Activated CD4-positive, CD25-positive, alpha-beta regulatory T cell (primary cell): ENCODE measurements at regions not wholly inside any gene's neighbourhood (a gene's known extent, or its start where the extent isn't known, plus 50 kb on each side); places are given as distances from the start of the nearest gene placed in this dataset.
"Not testable (repeated sequence)": the region's sequence is repeated elsewhere in the genome, so short reads cannot be mapped to it uniquely, and the experiment has no call there.

ENCODE experiments used
- DNase-seq, 4 experiments: peaks; one replicate each; lab custom pipeline; 2025; lab: John Stamatoyannopoulos, UW

GRCh38 chr1:38502758-38503157 lies 356.8 kb downstream of the RRAGC start:
- DNase-seq, result no peak

GRCh38 chr1:38500891-38501290 lies 358.7 kb downstream of the RRAGC start:
- no peak for DNase-seq

DNA sequence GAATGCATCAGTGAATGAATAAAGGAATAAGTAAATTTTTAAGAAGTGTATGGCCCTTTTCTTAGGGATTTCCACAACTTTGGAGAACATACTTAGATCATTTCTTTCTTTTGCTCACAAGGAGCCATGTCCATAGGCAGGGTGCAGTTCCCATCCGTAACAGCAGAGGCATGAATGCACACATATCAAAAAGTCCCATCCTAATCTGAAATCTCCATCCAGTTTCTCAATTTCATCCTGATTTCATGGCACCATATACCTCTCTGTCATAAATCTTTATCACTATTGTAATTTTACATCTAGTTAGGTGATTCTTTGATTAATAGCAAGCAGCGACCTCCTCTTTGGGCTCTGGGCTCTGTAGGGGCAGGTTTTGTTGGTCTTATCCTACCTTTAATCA lies 359.2 kb downstream of the RRAGC start:
- DNase-seq, result no peak

- no peak for DNase-seq
Measured at GRCh38 chr1:38498686-38499085, 360.9 kb downstream of the RRAGC start.

DNA sequence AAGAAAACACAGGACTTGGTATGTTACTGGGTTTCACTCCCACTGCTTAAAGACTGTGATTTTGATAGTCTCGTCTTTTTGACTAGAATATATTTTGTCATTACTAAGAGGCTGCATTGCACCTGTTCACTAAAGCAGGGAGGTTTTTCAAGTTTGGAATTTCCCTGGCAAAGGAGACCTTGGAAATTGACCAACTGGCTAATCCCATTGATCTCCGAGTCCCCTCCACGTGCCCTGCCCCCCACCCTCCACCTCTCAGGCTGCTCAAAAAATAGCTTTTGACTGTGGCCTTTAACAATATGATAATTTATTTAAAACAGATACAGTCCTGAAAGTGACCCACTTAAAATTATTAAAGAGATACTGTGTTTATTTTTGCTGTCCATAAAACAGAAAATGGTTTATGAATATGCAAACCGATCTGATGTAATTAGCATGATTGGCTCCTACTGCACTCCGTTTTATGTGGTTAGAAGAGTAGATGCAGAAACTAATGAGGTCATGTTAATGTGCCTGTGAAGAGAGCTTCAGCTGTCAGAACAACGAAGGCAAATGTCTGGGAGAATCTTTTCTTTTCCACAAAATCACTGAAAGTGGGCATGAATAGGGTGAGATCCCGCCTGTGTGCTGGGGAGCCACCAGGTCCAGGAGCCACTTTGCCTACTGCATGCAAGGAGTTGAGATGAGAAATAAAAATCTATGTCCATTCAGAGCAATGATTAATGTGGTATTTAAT lies 361.5 kb downstream of the RRAGC start:
- DNase-seq, result no peak

DNA sequence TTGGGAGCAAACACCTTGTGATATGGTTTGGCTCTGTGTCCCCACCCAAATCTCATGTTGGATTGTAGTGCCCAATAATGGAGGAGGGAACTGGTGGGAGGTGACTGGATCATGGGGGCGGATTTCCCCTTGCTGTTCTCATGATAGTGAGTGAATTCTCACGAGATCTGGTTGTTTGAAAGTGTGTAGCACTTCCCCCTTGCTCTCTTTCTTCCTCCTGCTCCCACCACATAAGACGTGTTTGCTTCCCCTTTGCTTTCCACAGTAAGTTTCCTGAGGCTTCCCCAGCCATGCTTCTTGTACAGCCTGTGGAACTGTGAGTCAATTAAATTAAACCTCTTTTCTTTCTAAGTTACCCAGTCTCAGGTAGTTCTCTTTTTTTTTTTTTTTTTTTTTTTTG lies 366.3 kb downstream of the RRAGC start:
- not testable (repeated sequence) for DNase-seq

- DNase-seq, result peak; percentile 4 to 12 (median 6)
Measured at GRCh38 chr1:38489844-38490270, 369.7 kb downstream of the RRAGC start.

DNA sequence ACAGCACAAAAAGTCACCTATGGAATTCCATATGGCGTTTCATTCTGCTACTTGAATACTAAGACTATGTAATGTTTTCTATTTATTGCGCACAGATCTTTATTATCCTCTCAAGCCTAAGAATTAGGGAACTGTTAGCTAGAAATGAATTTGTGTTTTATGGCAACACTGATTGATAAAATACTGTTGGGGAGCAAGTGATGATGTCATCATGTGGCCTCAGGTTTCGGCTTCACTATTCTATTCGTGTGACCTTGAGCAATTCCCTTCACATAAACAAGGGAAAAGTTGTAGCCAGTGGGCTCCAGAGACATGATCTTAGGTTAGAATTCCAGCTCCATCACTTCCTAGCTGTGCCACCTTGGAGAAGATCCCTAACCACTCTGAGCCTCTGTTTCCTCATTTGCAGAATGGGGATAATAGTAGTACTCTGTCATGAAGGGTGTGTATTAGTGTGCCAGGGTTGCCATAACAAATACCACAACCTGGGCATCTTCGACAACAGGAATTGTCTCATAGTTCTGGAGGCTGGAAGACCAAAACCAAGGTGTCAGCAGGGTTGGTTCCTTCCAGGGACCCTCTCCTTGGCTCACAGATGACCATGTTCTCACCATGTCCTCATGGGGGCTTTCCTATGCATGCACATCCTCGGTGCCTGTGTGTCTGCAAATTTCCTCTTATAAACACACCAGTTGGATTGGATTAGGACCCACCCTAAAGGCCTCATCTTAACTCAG lies 371.2 kb downstream of the RRAGC start:
- DNase-seq, result no peak

DNA sequence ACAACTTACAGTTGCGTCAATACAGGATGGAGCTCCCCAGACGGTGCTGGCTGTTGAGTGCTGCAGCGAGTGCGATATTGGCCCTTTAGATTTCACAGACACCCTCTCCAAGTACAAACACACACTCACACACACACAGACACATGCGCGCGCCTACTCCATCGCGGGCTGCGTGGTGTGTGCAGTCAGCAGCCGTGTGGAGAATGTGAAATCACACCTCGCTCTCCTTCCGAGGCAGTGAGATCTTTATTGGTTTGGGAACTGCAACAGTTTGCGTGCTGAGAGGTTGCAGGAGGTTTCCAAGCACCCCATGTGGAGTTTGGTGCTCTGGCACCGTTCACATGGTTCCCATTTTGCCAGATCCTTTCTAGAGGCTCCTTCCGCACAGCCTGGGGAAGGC lies 372.2 kb downstream of the RRAGC start:
- no peak for DNase-seq

DNA sequence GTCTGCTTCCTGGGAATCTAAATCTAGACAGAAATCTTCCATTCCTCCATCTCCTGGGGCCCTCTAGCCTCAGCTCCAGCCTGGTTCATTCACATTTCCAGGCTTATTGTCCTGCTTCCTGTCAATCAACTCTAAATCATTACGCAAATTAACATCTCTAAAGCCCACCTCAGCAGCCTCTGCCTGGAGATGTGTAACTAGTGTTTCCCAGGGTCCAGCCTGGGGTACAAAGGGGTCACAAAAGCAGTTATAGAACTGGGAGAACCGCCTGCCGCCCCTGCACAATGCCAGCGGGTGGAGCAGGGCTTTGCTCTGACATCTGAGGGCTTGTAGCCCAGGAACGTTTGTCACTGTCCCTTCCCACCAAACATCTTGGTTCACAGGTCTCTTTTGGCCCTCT lies 373.5 kb downstream of the RRAGC start:
- no peak for DNase-seq

- DNase-seq, result no peak
Measured at GRCh38 chr1:38481871-38482826, 377.4 kb downstream of the RRAGC start.

GRCh38 chr1:38479662-38480061 lies 379.9 kb downstream of the RRAGC start:
- DNase-seq, result not testable (repeated sequence)

- no peak for DNase-seq
Measured at GRCh38 chr1:38477811-38478210, 381.8 kb downstream of the RRAGC start.

GRCh38 chr1:38476850-38477178 lies 382.8 kb downstream of the RRAGC start:
- no peak for DNase-seq

DNA sequence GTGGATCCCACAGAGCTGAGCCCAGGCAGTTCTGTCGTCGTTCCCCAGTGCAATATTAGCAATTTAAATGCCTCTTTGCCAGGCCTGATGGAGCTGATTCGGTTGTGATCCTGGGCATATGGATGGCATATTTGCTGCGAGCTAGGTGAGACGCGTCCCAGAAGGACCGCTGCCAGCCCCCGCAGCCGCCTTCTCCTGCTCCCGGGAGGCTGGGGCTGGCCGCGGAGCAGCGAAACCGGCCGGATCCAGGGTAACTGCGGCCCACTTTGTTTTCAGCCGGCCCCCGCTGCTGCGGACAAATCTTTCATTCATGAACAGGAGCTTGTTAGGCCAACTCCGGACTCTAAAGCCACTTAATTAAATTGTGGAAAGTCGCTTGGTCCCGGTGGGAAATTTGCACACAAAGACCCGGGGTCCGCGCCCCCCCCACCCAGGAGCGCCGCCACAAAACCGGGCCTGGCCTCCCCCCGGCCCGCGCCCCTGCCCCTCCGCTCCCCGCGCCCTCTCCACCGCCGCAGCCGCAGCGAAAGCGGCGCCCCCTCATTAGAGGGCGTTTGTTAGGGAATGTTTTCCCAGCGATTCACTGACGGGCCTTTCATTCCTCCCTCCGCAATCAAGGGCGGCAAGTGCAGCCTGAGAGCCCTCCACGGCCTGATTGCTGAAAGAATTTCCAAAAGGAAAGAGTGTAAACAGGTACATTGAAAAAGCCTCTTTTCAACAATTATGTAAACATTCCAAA lies 383.3 kb downstream of the RRAGC start:
- DNase-seq, result no peak

DNA sequence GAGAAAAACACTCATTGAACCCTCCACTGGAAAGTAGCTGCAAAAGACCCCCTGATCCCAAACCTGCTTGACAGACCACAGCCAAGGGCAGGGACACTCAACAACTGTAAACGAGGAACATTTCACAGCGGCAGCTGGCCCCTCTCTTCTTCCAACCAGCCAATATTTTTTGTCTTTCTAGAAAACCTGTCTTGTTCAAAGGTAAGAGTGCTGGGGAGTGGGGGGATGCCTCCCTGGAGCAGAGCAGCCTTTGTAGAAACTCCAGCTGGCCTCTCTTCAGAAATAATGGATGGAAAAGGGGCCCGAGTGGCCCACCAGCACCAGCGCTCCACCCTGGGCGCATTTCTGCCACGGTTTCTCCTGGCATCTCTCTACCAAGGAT lies 384.0 kb downstream of the RRAGC start:
- no peak for DNase-seq

DNA sequence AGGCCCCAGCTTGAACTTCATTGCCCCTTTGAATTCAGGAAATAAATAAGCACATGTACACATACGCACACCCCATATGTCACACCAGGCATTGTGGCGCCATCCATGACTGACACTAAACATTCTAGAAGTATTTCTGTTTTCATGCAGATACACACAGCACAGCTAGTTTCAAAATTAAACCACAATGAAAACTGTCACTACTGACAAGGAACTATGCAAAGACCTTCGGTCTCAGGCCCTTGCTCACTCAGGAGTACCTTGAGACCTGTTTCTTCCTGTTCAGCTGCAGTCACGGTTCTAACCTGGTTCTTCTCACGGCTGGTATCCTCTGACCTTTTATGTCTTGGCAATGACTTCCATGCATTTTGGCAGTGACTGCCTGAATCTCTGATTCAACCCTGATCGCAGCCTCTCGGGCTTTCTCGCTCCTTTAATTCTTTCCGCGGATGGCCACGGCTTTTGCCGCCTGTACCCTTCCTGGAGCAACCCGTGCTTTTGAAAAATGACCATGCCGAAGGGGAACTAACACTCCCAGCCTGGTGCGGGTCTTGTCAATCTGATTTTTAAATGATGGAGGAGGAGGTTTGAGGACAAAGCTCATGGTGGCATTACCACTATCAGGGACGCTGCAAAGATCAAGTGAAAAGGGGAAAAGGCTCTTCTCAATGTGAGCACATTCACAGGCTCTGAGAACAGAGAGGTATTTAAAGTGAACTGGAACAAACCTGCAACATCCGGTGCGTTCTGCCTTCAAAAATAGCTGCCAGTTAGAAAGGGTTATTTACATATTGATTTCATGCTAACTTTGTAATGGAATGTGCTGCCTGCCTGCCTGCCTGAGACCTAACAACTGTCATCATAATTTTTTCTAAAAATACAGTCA lies 384.6 kb downstream of the RRAGC start:
- no peak for DNase-seq

GRCh38 chr1:38466487-38466886 lies 393.1 kb downstream of the RRAGC start:
- no peak for DNase-seq

- no peak for DNase-seq
Measured at GRCh38 chr1:38465460-38465859, 394.1 kb downstream of the RRAGC start.

- DNase-seq, result no peak
Measured at GRCh38 chr1:38464071-38464661, 395.4 kb downstream of the RRAGC start.
